ENCODE measurements at regions not wholly inside any gene's neighbourhood (a gene's known extent, or its start where the extent isn't known, plus 50 kb on each side); places are given as distances from the start of the nearest gene placed in this dataset.

DNA sequence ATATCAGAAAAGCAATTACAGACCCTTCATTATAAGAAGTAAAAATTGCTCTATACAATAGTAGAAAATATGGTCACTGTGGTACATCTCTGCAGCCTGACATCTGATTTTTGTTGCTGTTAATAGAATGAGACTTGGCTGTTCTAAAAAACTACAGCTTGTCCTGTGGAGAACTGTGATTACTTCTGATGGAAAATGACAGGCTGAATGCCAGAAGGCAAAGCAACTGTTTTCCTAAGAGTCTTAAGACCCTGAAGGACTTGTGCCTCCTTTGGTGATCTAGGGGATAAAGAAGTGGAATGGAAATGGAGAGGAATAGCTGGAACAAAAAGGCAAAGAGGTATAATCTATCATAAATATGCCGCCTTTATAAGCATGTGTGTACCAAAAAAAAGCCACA is 314.8 kb downstream of the BCHE start:
- Mint-ChIP-seq H3K4me3 (ENCODE audit: unreplicated experiment) (no peak overlapping the region), H3K36me3 (ENCODE audit: insufficient read depth, unreplicated experiment) (no peaks in the 10 kb centered on the region), H3K27ac (ENCODE audit: unreplicated experiment) (no peak overlapping the region), H3K4me1 (ENCODE audit: low read depth, unreplicated experiment) (no peaks in the 10 kb centered on the region), H3K27me3 (ENCODE audit: insufficient read depth, unreplicated experiment) (no peaks in the 10 kb centered on the region), H3K9me3 (ENCODE audit: unreplicated experiment) (no peaks in the 10 kb centered on the region)
- intact Hi-C loops (cut with micrococcal nuclease; ENCODE audit: unreplicated experiment): no loop called here
- ChIA-PET POLR2A (no interaction called here), CTCF (no interaction called here)
- H3K27me3 ChIP-seq (replicated peaks; ENCODE audit: control insufficient read depth, insufficient read depth, low read length): no peaks in the 10 kb centered on the region
- H3K9me3 ChIP-seq: no peaks in the 10 kb centered on the region
- DNase-seq: no peak
- no peaks in the 10 kb centered on the region for H3K4me1 ChIP-seq
- TF ChIP-seq, protein P1, sequence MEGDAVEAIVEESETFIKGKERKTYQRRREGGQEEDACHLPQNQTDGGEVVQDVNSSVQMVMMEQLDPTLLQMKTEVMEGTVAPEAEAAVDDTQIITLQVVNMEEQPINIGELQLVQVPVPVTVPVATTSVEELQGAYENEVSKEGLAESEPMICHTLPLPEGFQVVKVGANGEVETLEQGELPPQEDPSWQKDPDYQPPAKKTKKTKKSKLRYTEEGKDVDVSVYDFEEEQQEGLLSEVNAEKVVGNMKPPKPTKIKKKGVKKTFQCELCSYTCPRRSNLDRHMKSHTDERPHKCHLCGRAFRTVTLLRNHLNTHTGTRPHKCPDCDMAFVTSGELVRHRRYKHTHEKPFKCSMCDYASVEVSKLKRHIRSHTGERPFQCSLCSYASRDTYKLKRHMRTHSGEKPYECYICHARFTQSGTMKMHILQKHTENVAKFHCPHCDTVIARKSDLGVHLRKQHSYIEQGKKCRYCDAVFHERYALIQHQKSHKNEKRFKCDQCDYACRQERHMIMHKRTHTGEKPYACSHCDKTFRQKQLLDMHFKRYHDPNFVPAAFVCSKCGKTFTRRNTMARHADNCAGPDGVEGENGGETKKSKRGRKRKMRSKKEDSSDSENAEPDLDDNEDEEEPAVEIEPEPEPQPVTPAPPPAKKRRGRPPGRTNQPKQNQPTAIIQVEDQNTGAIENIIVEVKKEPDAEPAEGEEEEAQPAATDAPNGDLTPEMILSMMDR (IDR thresholded peaks at IDR 0.05; ENCODE audit: insufficient read depth in 1 of 2, low read depth in 1 of 2, low read length in 1 of 2, severe bottlenecking in 1 of 2, unreplicated experiment in 1 of 2): no peak
- no peak overlapping the region for H3K4me3 ChIP-seq (ENCODE audit: low read depth, low read length)
- no TSS peak for BruUV-seq (replicated peaks)
- no peaks in the 10 kb centered on the region for H3K36me3 ChIP-seq (ENCODE audit: control insufficient read depth, insufficient read depth, low read length)

DNA sequence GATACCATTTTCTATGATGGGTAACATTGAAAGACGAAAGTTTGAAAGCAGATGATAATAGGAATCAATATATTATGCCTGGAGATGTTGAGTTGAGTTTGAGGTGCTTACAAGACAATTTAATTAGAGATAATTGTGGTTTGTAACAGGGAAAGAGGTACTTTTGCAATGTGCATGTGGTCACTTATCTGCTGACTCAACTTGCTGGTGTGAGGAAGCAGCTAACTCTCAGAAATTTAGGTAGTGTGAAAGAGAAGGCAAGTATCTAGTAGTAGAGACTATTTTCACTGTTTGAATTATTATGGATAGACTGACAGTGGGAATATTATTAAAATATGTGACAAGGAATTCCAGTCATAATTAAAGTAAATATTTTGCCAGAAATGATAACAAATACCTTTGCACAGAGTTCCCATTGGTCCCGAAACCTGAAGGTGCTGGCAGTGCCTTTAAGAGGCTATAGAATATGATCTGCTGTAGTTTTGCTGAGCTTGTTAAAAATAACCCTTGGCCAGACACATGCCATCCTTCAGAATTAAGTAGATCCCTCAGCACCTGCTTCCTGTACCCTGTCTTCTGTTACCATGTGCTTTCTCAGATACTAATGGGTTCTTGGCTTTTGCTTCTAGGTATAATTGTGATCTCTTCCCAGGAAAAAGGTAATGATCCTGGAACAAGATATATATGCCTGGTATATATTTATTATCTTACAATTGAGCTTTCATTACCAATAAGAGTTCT is 315.9 kb downstream of the BCHE start:
- Histone ChIP-seq H3K4me1 (no peaks in the 10 kb centered on the region), H3K4me3 (ENCODE audit: low read depth, low read length) (no peak overlapping the region), H3K36me3 (ENCODE audit: control insufficient read depth, insufficient read depth, low read length) (no peaks in the 10 kb centered on the region), H3K27me3 (replicated peaks; ENCODE audit: control insufficient read depth, insufficient read depth, low read length) (no peaks in the 10 kb centered on the region), H3K9me3 (no peaks in the 10 kb centered on the region)
- Mint-ChIP-seq H3K4me1 (ENCODE audit: low read depth, unreplicated experiment) (no peaks in the 10 kb centered on the region), H3K27me3 (ENCODE audit: insufficient read depth, unreplicated experiment) (no peaks in the 10 kb centered on the region), H3K36me3 (ENCODE audit: insufficient read depth, unreplicated experiment) (no peaks in the 10 kb centered on the region), H3K27ac (ENCODE audit: unreplicated experiment) (no peak overlapping the region), H3K9me3 (ENCODE audit: unreplicated experiment) (no peaks in the 10 kb centered on the region), H3K4me3 (ENCODE audit: unreplicated experiment) (no peak overlapping the region)
- ChIA-PET POLR2A (no interaction called here), CTCF (no interaction called here)
- intact Hi-C loops (cut with micrococcal nuclease; ENCODE audit: unreplicated experiment): no loop called here
- BruUV-seq (replicated peaks): no TSS peak
- TF ChIP-seq, protein P1 (IDR thresholded peaks at IDR 0.05; ENCODE audit: insufficient read depth in 1 of 2, low read depth in 1 of 2, low read length in 1 of 2, severe bottlenecking in 1 of 2, unreplicated experiment in 1 of 2): no peak
- DNase-seq: no peak

DNA sequence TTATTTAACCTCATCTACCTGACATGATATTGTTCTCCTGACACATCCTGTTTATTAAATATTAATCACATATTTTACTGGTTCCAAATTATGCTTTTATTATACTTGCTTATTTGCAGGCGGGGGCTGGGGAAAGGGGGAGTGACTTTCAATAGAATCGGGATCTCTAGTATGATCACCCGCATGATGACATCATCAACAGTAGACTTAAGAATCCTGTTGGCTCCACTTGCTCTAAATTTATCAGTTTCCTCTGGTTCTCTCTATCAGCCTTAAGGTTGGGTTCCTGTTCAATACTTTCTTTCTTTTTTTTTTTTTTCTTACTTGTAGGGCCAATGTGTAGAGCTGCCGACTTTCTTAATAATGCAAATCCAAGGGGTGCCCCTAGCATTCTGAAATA is 317.5 kb downstream of the BCHE start:
- Mint-ChIP-seq H3K4me3 (ENCODE audit: unreplicated experiment) (no peak overlapping the region), H3K27me3 (ENCODE audit: insufficient read depth, unreplicated experiment) (no peaks in the 10 kb centered on the region), H3K4me1 (ENCODE audit: low read depth, unreplicated experiment) (no peaks in the 10 kb centered on the region), H3K27ac (ENCODE audit: unreplicated experiment) (no peak overlapping the region), H3K9me3 (ENCODE audit: unreplicated experiment) (no peaks in the 10 kb centered on the region), H3K36me3 (ENCODE audit: insufficient read depth, unreplicated experiment) (no peaks in the 10 kb centered on the region)
- no TSS peak for BruUV-seq (replicated peaks)
- no peaks in the 10 kb centered on the region for H3K4me1 ChIP-seq
- intact Hi-C loops (cut with micrococcal nuclease; ENCODE audit: unreplicated experiment): no loop called here
- no peaks in the 10 kb centered on the region for H3K9me3 ChIP-seq
- no peak overlapping the region for H3K4me3 ChIP-seq (ENCODE audit: low read depth, low read length)
- H3K36me3 ChIP-seq (ENCODE audit: control insufficient read depth, insufficient read depth, low read length): no peaks in the 10 kb centered on the region
- ChIA-PET CTCF (no interaction called here), POLR2A (no interaction called here)
- DNase-seq: no peak
- TF ChIP-seq, protein P1 (IDR thresholded peaks at IDR 0.05; ENCODE audit: insufficient read depth in 1 of 2, low read depth in 1 of 2, low read length in 1 of 2, severe bottlenecking in 1 of 2, unreplicated experiment in 1 of 2): no peak
- no peaks in the 10 kb centered on the region for H3K27me3 ChIP-seq (replicated peaks; ENCODE audit: control insufficient read depth, insufficient read depth, low read length)
